ENCODE measurements at regions not wholly inside any gene's neighbourhood (a gene's known extent, or its start where the extent isn't known, plus 50 kb on each side); places are given as distances from the start of the nearest gene placed in this dataset.

GRCh38 chr16:51388516-51388951, 237.5 kb upstream of the SALL1 start:
- Histone ChIP-seq H3K4me3 (no peak overlapping the region), H3K27ac (no peak overlapping the region), H3K9me3 (peaks cover 6% of the 10 kb centered on the region), H3K4me1 (no peaks in the 10 kb centered on the region), H3K36me3 (ENCODE audit: insufficient read depth in 1 of 2, low read depth in 1 of 2) (no peaks in the 10 kb centered on the region), H3K27me3 (ENCODE audit: insufficient read depth in 3 of 3, low read length in 2 of 3) (peaks cover 0 to 3% (median 0%) of the 10 kb centered on the region in 3 donors)
- 35 to 47% (median 43%) methylated on average over 6 of the region's 6 CpGs for WGBS, 3 donors
- DNase-seq (no peak), ATAC-seq (no peak)
- TF ChIP-seq CTCF (IDR thresholded peaks at IDR 0.05) = no peak
- intact Hi-C loops (cut with DNase I) = no loop called here

- Histone ChIP-seq H3K4me1 (no peaks in the 10 kb centered on the region), H3K36me3 (ENCODE audit: insufficient read depth in 1 of 2, low read depth in 1 of 2) (no peaks in the 10 kb centered on the region), H3K27me3 (ENCODE audit: insufficient read depth in 3 of 3, low read length in 2 of 3) (no peaks in the 10 kb centered on the region), H3K9me3 (no peaks in the 10 kb centered on the region), H3K4me3 (no peak overlapping the region), H3K27ac (no peak overlapping the region)
- no peak for TF ChIP-seq CTCF (IDR thresholded peaks at IDR 0.05)
- ATAC-seq (no peak), DNase-seq (no peak)
- 31 to 42% (median 38%) methylated on average over 3 of the region's 3 CpGs for WGBS, 3 donors
- intact Hi-C loops (cut with DNase I) = no loop called here
These were observed 232.8 kb upstream of the SALL1 start for GRCh38 chr16:51383909-51384308.

- intact Hi-C loops (cut with DNase I) = no loop called here
- H3K9me3 ChIP-seq = no peaks in the 10 kb centered on the region
- TF ChIP-seq CTCF (IDR thresholded peaks at IDR 0.05) = no peak
- WGBS, 3 donors = 83 to 87% (median 85%) methylated on average over 1 of the region's 1 CpG
- DNase-seq (no peak), ATAC-seq (no peak)
- no peaks in the 10 kb centered on the region for H3K27me3 ChIP-seq (ENCODE audit: insufficient read depth in 3 of 3, low read length in 2 of 3)
- H3K27ac ChIP-seq = no peak overlapping the region
- no peak overlapping the region for H3K4me3 ChIP-seq
- H3K4me1 ChIP-seq = no peaks in the 10 kb centered on the region
- no peaks in the 10 kb centered on the region for H3K36me3 ChIP-seq (ENCODE audit: insufficient read depth in 1 of 2, low read depth in 1 of 2)
These were observed 231.9 kb upstream of the SALL1 start for GRCh38 chr16:51382940-51383339.

GRCh38 chr16:51382211-51382610, 231.1 kb upstream of the SALL1 start:
- DNase-seq (no peak), ATAC-seq (no peak)
- no peak for TF ChIP-seq CTCF (IDR thresholded peaks at IDR 0.05)
- H3K9me3 ChIP-seq = no peaks in the 10 kb centered on the region
- no peaks in the 10 kb centered on the region for H3K27me3 ChIP-seq (ENCODE audit: insufficient read depth in 3 of 3, low read length in 2 of 3)
- no peak overlapping the region for H3K27ac ChIP-seq
- no peak overlapping the region for H3K4me3 ChIP-seq
- no peaks in the 10 kb centered on the region for H3K4me1 ChIP-seq
- intact Hi-C loops (cut with DNase I) = no loop called here
- 44 to 59% (median 58%) methylated on average over 3 of the region's 3 CpGs for WGBS, 3 donors
- H3K36me3 ChIP-seq (ENCODE audit: insufficient read depth in 1 of 2, low read depth in 1 of 2) = no peaks in the 10 kb centered on the region

GRCh38 chr16:51376080-51376479, 225.0 kb upstream of the SALL1 start:
- Histone ChIP-seq H3K27me3 (ENCODE audit: insufficient read depth in 3 of 3, low read length in 2 of 3) (no peaks in the 10 kb centered on the region), H3K27ac (no peak overlapping the region), H3K9me3 (no peaks in the 10 kb centered on the region), H3K4me3 (no peak overlapping the region), H3K4me1 (no peaks in the 10 kb centered on the region), H3K36me3 (ENCODE audit: insufficient read depth in 1 of 2, low read depth in 1 of 2) (no peaks in the 10 kb centered on the region)
- intact Hi-C loops (cut with DNase I) = no loop called here
- 84 to 88% (median 86%) methylated on average over 3 of the region's 3 CpGs for WGBS, 3 donors
- TF ChIP-seq CTCF (IDR thresholded peaks at IDR 0.05) = no peak
- ATAC-seq = no peak
- no peak for DNase-seq

Measured in psoas muscle (tissue), 7 donors.